CD4-positive, alpha-beta T cell treated with Interleukin-15 for 4 hours (primary cell): ENCODE measurements at regions not wholly inside any gene's neighbourhood (a gene's known extent, or its start where the extent isn't known, plus 50 kb on each side); places are given as distances from the start of the nearest gene placed in this dataset.

Experiments
- DNase-seq: peaks from one replicate; pipeline ENCODE4 v3.0.0-alpha.2; 2020; ENCODE audit warnings: low spot score

- DNase-seq, result no peak
Observed at GRCh38 chr2:57947398-57947797, 99.2 kb upstream of the VRK2 start.

- no peak for DNase-seq
Observed at GRCh38 chr2:57954020-57954419, 92.6 kb upstream of the VRK2 start.

GRCh38 chr2:57957238-57957637 lies 89.4 kb upstream of the VRK2 start:
- DNase-seq, result no peak

GRCh38 chr2:57959390-57959789 lies 87.2 kb upstream of the VRK2 start:
- DNase-seq, result no peak

- DNase-seq, result no peak
Observed at GRCh38 chr2:57962861-57963260, 83.7 kb upstream of the VRK2 start.

GRCh38 chr2:57965219-57965618 lies 81.4 kb upstream of the VRK2 start:
- DNase-seq, result no peak

- no peak for DNase-seq
Observed at GRCh38 chr2:57965961-57966360, 80.6 kb upstream of the VRK2 start.

GRCh38 chr2:57973621-57974186 lies 72.9 kb upstream of the VRK2 start:
- DNase-seq, result no peak

- DNase-seq, result no peak
Observed at GRCh38 chr2:57979158-57979557, 67.4 kb upstream of the VRK2 start.

GRCh38 chr2:57981083-57981768 lies 65.4 kb upstream of the VRK2 start:
- no peak for DNase-seq

- no peak for DNase-seq
Observed at GRCh38 chr2:57987835-57988573, 58.6 kb upstream of the VRK2 start.

GRCh38 chr2:57990118-57990725 lies 56.4 kb upstream of the VRK2 start:
- DNase-seq, result no peak
